RWPE2 (cell line): ENCODE measurements at regions not wholly inside any gene's neighbourhood (a gene's known extent, or its start where the extent isn't known, plus 50 kb on each side); places are given as distances from the start of the nearest gene placed in this dataset.

ENCODE experiments used
- ATAC-seq: fragments of 200-7000 bp; cut with Tn5 transposase; 3 replicates; pipeline ENCODE4 v1.9.1; 2021; ENCODE audit warnings: low read depth
- DNase-seq: peaks from one replicate; pipeline ENCODE4 v3.0.0-alpha.2; 2020; ENCODE audit warnings: low spot score
- H3K27ac ChIP-seq: fragments of 450-650 bp; 2 replicates; pipeline ENCODE4 v1.5.1; 2017; ENCODE audit warnings: mild to moderate bottlenecking; ENCODE audit not compliant: poor library complexity, severe bottlenecking
- H3K27me3 ChIP-seq: fragments of 250-450 bp; sonication (Bioruptor Pico); 2 replicates; pipeline ENCODE4 v1.5.1; 2021; ENCODE audit warnings: mild to moderate bottlenecking, moderate library complexity; ENCODE audit not compliant: insufficient read depth, poor library complexity, severe bottlenecking
- H3K36me3 ChIP-seq: fragments of 250-450 bp; sonication (Bioruptor Pico); 2 replicates; pipeline ENCODE4 v1.5.1; 2020; ENCODE audit warnings: low read depth, mild to moderate bottlenecking, moderate library complexity
- H3K4me1 ChIP-seq: fragments of 250-450 bp; sonication (Bioruptor Pico); 2 replicates; pipeline ENCODE4 v1.5.1; 2021; ENCODE audit warnings: mild to moderate bottlenecking, moderate library complexity; ENCODE audit not compliant: insufficient read depth, poor library complexity, severe bottlenecking
- H3K4me3 ChIP-seq: fragments of 250-450 bp; sonication (Bioruptor Pico); 2 replicates; pipeline ENCODE4 v1.5.1; 2021; ENCODE audit warnings: mild to moderate bottlenecking, moderate library complexity; ENCODE audit not compliant: severe bottlenecking
- H3K9me3 ChIP-seq: fragments of 250-450 bp; sonication (Bioruptor Pico); 2 replicates; pipeline ENCODE4 v1.5.1; 2021; ENCODE audit warnings: mild to moderate bottlenecking, moderate library complexity; ENCODE audit not compliant: severe bottlenecking
- CTCF ChIP-seq: fragments of 450-650 bp; IDR thresholded peaks from one replicate; pipeline ENCODE4 v1.5.1; 2017; ENCODE audit warnings: mild to moderate bottlenecking, moderate library complexity; ENCODE audit not compliant: poor library complexity, severe bottlenecking

- no peaks in the 10 kb centered on the region for H3K4me1 ChIP-seq
- DNase-seq (no peak), ATAC-seq (no peak)
- H3K27ac ChIP-seq, result no peak overlapping the region
- no peaks in the 10 kb centered on the region for H3K27me3 ChIP-seq
- H3K36me3 ChIP-seq, result no peaks in the 10 kb centered on the region
- no peak for TF ChIP-seq CTCF
- H3K9me3 ChIP-seq, result no peaks in the 10 kb centered on the region
- H3K4me3 ChIP-seq, result no peak overlapping the region
Observed at GRCh38 chr5:6902094-6902493, 188.9 kb downstream of the TENT4A start.

- Histone ChIP-seq H3K9me3 (no peaks in the 10 kb centered on the region), H3K27me3 (no peaks in the 10 kb centered on the region)
- TF ChIP-seq CTCF, result no peak
Observed at GRCh38 chr5:6902597-6902996, 189.4 kb downstream of the TENT4A start.

GRCh38 chr5:6903934-6904333, 190.7 kb downstream of the TENT4A start:
- no peak for TF ChIP-seq CTCF

More at GRCh38 chr5:6902597-6902996, 189.4 kb downstream of the TENT4A start:
- Histone ChIP-seq H3K27ac (no peak overlapping the region), H3K4me3 (no peak overlapping the region), H3K36me3 (no peaks in the 10 kb centered on the region), H3K4me1 (no peaks in the 10 kb centered on the region)
- DNase-seq (no peak), ATAC-seq (no peak)

GRCh38 chr5:6904860-6905259, 191.6 kb downstream of the TENT4A start:
- no peak for DNase-seq
- Histone ChIP-seq H3K27ac (no peak overlapping the region), H3K27me3 (no peaks in the 10 kb centered on the region), H3K4me3 (no peak overlapping the region), H3K36me3 (no peaks in the 10 kb centered on the region), H3K4me1 (no peaks in the 10 kb centered on the region), H3K9me3 (no peaks in the 10 kb centered on the region)
- TF ChIP-seq CTCF, result no peak
- ATAC-seq, result no peak

More at GRCh38 chr5:6903934-6904333, 190.7 kb downstream of the TENT4A start:
- DNase-seq (no peak), ATAC-seq (no peak)
- no peaks in the 10 kb centered on the region for H3K4me1 ChIP-seq
- H3K36me3 ChIP-seq, result no peaks in the 10 kb centered on the region
- H3K27ac ChIP-seq, result no peak overlapping the region
- H3K4me3 ChIP-seq, result no peak overlapping the region
- H3K27me3 ChIP-seq, result no peaks in the 10 kb centered on the region
- no peaks in the 10 kb centered on the region for H3K9me3 ChIP-seq

GRCh38 chr5:6905423-6905822, 192.2 kb downstream of the TENT4A start:
- Histone ChIP-seq H3K36me3 (no peaks in the 10 kb centered on the region), H3K27ac (no peak overlapping the region), H3K4me3 (no peak overlapping the region), H3K4me1 (no peaks in the 10 kb centered on the region), H3K9me3 (no peaks in the 10 kb centered on the region), H3K27me3 (no peaks in the 10 kb centered on the region)
- no peak for DNase-seq
- no peak for ATAC-seq
- TF ChIP-seq CTCF, result no peak
